Natural killer cell (primary cell): ENCODE measurements at regions not wholly inside any gene's neighbourhood (a gene's known extent, or its start where the extent isn't known, plus 50 kb on each side); places are given as distances from the start of the nearest gene placed in this dataset.

Experiments
- ATAC-seq, 3 donors: fragments of 150-1000 bp in 2 of 3; fragments of 200-7000 bp in 1 of 3; cut with Tn5 transposase; 1 replicate in 1 of 3; 2 replicates in 2 of 3; pipeline ENCODE4 v1.10.0; 2021; ENCODE audit warnings: mild to moderate bottlenecking in 2 of 3, moderate library complexity in 2 of 3
- DNase-seq, 2 donors: peaks; one replicate each; pipeline versions ENCODE4 v3.0.0 to v3.0.0-alpha.2; 2013 to 2021; ENCODE audit warnings: mixed read lengths in 1 of 2
- H3K27ac ChIP-seq: one replicate; pipeline ENCODE4 v1.5.1; 2013; ENCODE audit warnings: mild to moderate bottlenecking, low read length
- H3K27me3 ChIP-seq: one replicate; pipeline ENCODE4 v1.6.1; 2013; ENCODE audit warnings: low read length; ENCODE audit not compliant: control insufficient read depth, insufficient read depth
- H3K36me3 ChIP-seq: one replicate; pipeline ENCODE4 v1.6.1; 2013; ENCODE audit warnings: low read length; ENCODE audit not compliant: control insufficient read depth, insufficient read depth
- H3K4me1 ChIP-seq: one replicate; pipeline ENCODE4 v1.6.1; 2013; ENCODE audit warnings: low read length; ENCODE audit not compliant: control insufficient read depth, insufficient read depth
- H3K4me3 ChIP-seq: one replicate; pipeline ENCODE4 v1.5.1; 2013; ENCODE audit warnings: low read length
- H3K9me3 ChIP-seq: one replicate; pipeline ENCODE4 v1.6.1; 2013; ENCODE audit warnings: low read length; ENCODE audit not compliant: control insufficient read depth, insufficient read depth
- H3K27ac Mint-ChIP-seq, 2 donors: one replicate each; pipeline ENCODE4 v1.8.0; 2022; ENCODE audit warnings: mild to moderate bottlenecking in 2 of 2, mixed read lengths in 2 of 2, moderate library complexity in 1 of 2
- H3K27me3 Mint-ChIP-seq, 2 donors: one replicate each; pipeline ENCODE4 v1.8.0; 2022; ENCODE audit warnings: low read depth in 2 of 2, mixed read lengths in 2 of 2
- H3K36me3 Mint-ChIP-seq: one replicate; pipeline ENCODE4 v1.8.0; 2022; ENCODE audit warnings: mixed read lengths
- H3K4me1 Mint-ChIP-seq, 2 donors: one replicate each; pipeline ENCODE4 v1.8.0; 2022; ENCODE audit warnings: mixed read lengths in 2 of 2
- H3K4me3 Mint-ChIP-seq: one replicate; pipeline ENCODE4 v1.8.0; 2022; ENCODE audit warnings: mild to moderate bottlenecking, moderate library complexity, mixed read lengths
- H3K9me3 Mint-ChIP-seq, 2 donors: one replicate each; pipeline ENCODE4 v1.8.0; 2022; ENCODE audit warnings: mixed read lengths in 2 of 2
- CTCF ChIP-seq: fragments of 200-600 bp; IDR thresholded peaks from one replicate; pipeline ENCODE4 v1.8.0; 2022; ENCODE audit warnings: antibody characterized with exemption
- WGBS: methylation state at CpG from one replicate; pipeline ENCODE4 v1.1.7; 2013; ENCODE audit warnings: missing lambda C conversion rate; ENCODE audit not compliant: insufficient coverage; 5-methylcytosine and 5-hydroxymethylcytosine counted together
- intact Hi-C: fragments of 100-400 bp; cut with micrococcal nuclease; formaldehyde crosslinking; loops from one replicate; pipeline ENCODE4 v1.14.2; 2022

- H3K27ac ChIP-seq, result no peak overlapping the region
- ATAC-seq (no peak), DNase-seq (no peak)
- no peaks in the 10 kb centered on the region for H3K9me3 ChIP-seq
- peaks cover 6 to 8% of the 10 kb centered on the region in 2 donors for H3K27me3 Mint-ChIP-seq
- TF ChIP-seq CTCF, result no peak
- no peak overlapping the region for H3K4me3 ChIP-seq
- no peak overlapping the region for H3K4me3 Mint-ChIP-seq
- intact Hi-C loops, result no loop called here
- H3K27me3 ChIP-seq, result no peaks in the 10 kb centered on the region
- H3K4me1 Mint-ChIP-seq, result no peaks in the 10 kb centered on the region
- H3K9me3 Mint-ChIP-seq, result no peaks in the 10 kb centered on the region
- 92% methylated on average over 7 of the region's 7 CpGs for WGBS
- no peaks in the 10 kb centered on the region for H3K36me3 Mint-ChIP-seq
- H3K4me1 ChIP-seq, result no peaks in the 10 kb centered on the region
- H3K36me3 ChIP-seq, result no peaks in the 10 kb centered on the region
- H3K27ac Mint-ChIP-seq, result no peak overlapping the region
Observed at GRCh38 chr2:221156062-221156734, 415.9 kb downstream of the EPHA4 start.

- H3K4me1 ChIP-seq, result no peaks in the 10 kb centered on the region
- no peak overlapping the region for H3K27ac ChIP-seq
- no peak overlapping the region for H3K27ac Mint-ChIP-seq
- no peaks in the 10 kb centered on the region for H3K27me3 ChIP-seq
- H3K9me3 ChIP-seq, result no peaks in the 10 kb centered on the region
- peaks cover 4 to 13% of the 10 kb centered on the region in 2 donors for H3K27me3 Mint-ChIP-seq
- H3K4me1 Mint-ChIP-seq, result no peaks in the 10 kb centered on the region
- no peak for ATAC-seq
- no peak for TF ChIP-seq CTCF
- no peak for DNase-seq
- H3K36me3 Mint-ChIP-seq, result no peaks in the 10 kb centered on the region
- no peaks in the 10 kb centered on the region for H3K9me3 Mint-ChIP-seq
- WGBS, result 92% methylated on average over 1 of the region's 1 CpG
- no peak overlapping the region for H3K4me3 ChIP-seq
- intact Hi-C loops, result no loop called here
- H3K4me3 Mint-ChIP-seq, result no peak overlapping the region
- no peaks in the 10 kb centered on the region for H3K36me3 ChIP-seq
Observed at GRCh38 chr2:221161186-221161585, 410.9 kb downstream of the EPHA4 start.

- no peaks in the 10 kb centered on the region for H3K9me3 ChIP-seq
- no peak overlapping the region for H3K27ac Mint-ChIP-seq
- no peak overlapping the region for H3K4me3 Mint-ChIP-seq
- intact Hi-C loops, result no loop called here
- H3K9me3 Mint-ChIP-seq, result no peaks in the 10 kb centered on the region
- ATAC-seq (no peak), DNase-seq (no peak)
- no peaks in the 10 kb centered on the region for H3K36me3 Mint-ChIP-seq
- TF ChIP-seq CTCF, result no peak
- no peaks in the 10 kb centered on the region for H3K4me1 ChIP-seq
- no peaks in the 10 kb centered on the region for H3K36me3 ChIP-seq
- WGBS, result 85% methylated on average over 7 of the region's 7 CpGs
- no peaks in the 10 kb centered on the region for H3K27me3 ChIP-seq
- H3K4me1 Mint-ChIP-seq, result no peaks in the 10 kb centered on the region
- H3K4me3 ChIP-seq, result no peak overlapping the region
- no peak overlapping the region for H3K27ac ChIP-seq
- peaks cover 0 to 7% of the 10 kb centered on the region in 2 donors for H3K27me3 Mint-ChIP-seq
Observed at GRCh38 chr2:221166292-221166691, 405.8 kb downstream of the EPHA4 start.

GRCh38 chr2:221167561-221167960, 404.5 kb downstream of the EPHA4 start:
- Mint-ChIP-seq H3K4me1 (no peaks in the 10 kb centered on the region), H3K27ac (no peak overlapping the region), H3K36me3 (no peaks in the 10 kb centered on the region), H3K4me3 (no peak overlapping the region), H3K9me3 (no peaks in the 10 kb centered on the region), H3K27me3 (no peaks in the 10 kb centered on the region)
- Histone ChIP-seq H3K36me3 (no peaks in the 10 kb centered on the region), H3K4me1 (no peaks in the 10 kb centered on the region), H3K27ac (no peak overlapping the region), H3K9me3 (no peaks in the 10 kb centered on the region), H3K4me3 (no peak overlapping the region), H3K27me3 (no peaks in the 10 kb centered on the region)
- DNase-seq (no peak), ATAC-seq (no peak)
- no peak for TF ChIP-seq CTCF
- intact Hi-C loops, result no loop called here
